GM12874 (cell line): ENCODE measurements at regions not wholly inside any gene's neighbourhood (a gene's known extent, or its start where the extent isn't known, plus 50 kb on each side); places are given as distances from the start of the nearest gene placed in this dataset.

Experiments used
- TF ChIP-seq, protein P1 (sequence below): IDR thresholded peaks from 2 replicates; pipeline ENCODE4 v1.5.1; 2011; ENCODE audit warnings: low read depth, mild to moderate bottlenecking, control low read depth, low read length, moderate library complexity; ENCODE audit not compliant: insufficient read depth

GRCh38 chr6:113050979-113051378, 703.8 kb downstream of the RFPL4B start:
- TF ChIP-seq, protein P1, sequence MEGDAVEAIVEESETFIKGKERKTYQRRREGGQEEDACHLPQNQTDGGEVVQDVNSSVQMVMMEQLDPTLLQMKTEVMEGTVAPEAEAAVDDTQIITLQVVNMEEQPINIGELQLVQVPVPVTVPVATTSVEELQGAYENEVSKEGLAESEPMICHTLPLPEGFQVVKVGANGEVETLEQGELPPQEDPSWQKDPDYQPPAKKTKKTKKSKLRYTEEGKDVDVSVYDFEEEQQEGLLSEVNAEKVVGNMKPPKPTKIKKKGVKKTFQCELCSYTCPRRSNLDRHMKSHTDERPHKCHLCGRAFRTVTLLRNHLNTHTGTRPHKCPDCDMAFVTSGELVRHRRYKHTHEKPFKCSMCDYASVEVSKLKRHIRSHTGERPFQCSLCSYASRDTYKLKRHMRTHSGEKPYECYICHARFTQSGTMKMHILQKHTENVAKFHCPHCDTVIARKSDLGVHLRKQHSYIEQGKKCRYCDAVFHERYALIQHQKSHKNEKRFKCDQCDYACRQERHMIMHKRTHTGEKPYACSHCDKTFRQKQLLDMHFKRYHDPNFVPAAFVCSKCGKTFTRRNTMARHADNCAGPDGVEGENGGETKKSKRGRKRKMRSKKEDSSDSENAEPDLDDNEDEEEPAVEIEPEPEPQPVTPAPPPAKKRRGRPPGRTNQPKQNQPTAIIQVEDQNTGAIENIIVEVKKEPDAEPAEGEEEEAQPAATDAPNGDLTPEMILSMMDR, result no peak

- TF ChIP-seq, protein P1, result no peak
Measured at GRCh38 chr6:113052506-113052905, 705.4 kb downstream of the RFPL4B start.

GRCh38 chr6:113055061-113055460, 707.9 kb downstream of the RFPL4B start:
- TF ChIP-seq, protein P1, result no peak

DNA sequence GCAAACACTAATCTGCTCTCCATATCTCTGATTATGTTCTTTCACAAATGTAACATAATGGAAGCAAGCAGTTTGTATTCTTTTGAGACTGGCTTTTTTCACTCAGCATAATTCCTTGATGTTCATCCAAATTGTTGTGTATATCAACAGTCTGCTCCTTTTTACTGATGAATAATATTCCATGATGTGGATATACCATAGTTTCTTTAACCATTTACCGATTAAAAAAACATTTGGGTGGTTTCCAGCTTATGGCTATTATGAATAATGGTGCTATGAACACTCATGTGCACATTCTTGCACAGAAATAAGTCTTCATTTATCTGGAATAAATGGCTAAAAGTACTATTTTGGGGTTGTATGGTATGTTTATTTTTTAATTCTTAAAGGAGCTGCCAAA, 708.9 kb downstream of the RFPL4B start:
- TF ChIP-seq, protein P1, result no peak

DNA sequence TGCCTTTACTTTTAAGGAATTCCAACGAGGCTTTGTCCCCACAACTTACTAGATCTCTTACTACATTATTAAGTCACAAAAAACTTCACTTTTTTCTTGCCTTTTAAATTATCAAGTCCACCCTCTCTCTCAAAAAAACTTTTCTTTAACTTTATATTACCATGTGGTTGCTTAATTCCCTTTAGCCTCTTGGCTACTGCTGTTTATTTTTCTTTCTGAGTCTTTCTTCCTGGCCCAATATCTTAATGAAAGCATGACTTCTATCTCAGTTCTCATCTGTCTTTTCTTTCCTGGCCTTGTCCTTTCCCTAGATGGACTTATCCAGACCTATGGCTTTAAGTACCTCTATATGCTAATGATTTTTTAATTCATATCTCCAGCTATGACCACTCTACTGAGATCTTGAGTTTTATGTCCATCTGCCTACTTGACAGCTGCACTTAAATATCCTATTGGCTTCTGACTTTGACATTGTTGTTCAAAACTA, 710.5 kb downstream of the RFPL4B start:
- TF ChIP-seq, protein P1, result no peak

GRCh38 chr6:113060664-113061063, 713.5 kb downstream of the RFPL4B start:
- TF ChIP-seq, protein P1, result no peak

GRCh38 chr6:113065611-113066010, 718.5 kb downstream of the RFPL4B start:
- TF ChIP-seq, protein P1, result no peak
